GM12874 (cell line): ENCODE measurements at regions not wholly inside any gene's neighbourhood (a gene's known extent, or its start where the extent isn't known, plus 50 kb on each side); places are given as distances from the start of the nearest gene placed in this dataset.

ENCODE experiments used
- TF ChIP-seq, protein P1 (sequence below): IDR thresholded peaks from 2 replicates; pipeline ENCODE4 v1.5.1; 2011; ENCODE audit warnings: low read depth, mild to moderate bottlenecking, control low read depth, low read length, moderate library complexity; ENCODE audit not compliant: insufficient read depth

DNA sequence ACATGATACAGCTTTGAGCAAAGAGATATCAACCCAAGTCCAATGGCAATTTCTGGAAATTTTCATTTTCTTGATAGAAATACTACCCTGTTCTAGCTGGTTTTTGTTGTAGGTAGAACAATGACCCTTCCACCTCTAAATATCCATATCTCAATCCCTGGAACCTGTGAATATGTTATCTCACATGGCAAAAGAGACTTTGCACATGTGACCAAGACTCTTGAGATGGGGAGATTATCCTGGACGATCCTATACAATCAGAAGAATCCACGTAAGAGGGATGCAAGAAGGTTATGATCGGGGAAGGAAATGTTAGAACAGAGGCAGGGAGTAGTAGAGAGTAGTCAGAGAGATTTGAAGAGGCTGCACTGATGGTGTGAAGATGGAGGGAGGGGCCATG lies 124.9 kb downstream of the CCDC71L start:
- TF ChIP-seq, protein P1, sequence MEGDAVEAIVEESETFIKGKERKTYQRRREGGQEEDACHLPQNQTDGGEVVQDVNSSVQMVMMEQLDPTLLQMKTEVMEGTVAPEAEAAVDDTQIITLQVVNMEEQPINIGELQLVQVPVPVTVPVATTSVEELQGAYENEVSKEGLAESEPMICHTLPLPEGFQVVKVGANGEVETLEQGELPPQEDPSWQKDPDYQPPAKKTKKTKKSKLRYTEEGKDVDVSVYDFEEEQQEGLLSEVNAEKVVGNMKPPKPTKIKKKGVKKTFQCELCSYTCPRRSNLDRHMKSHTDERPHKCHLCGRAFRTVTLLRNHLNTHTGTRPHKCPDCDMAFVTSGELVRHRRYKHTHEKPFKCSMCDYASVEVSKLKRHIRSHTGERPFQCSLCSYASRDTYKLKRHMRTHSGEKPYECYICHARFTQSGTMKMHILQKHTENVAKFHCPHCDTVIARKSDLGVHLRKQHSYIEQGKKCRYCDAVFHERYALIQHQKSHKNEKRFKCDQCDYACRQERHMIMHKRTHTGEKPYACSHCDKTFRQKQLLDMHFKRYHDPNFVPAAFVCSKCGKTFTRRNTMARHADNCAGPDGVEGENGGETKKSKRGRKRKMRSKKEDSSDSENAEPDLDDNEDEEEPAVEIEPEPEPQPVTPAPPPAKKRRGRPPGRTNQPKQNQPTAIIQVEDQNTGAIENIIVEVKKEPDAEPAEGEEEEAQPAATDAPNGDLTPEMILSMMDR, result no peak

- TF ChIP-seq, protein P1, result no peak
Observed at GRCh38 chr7:106535234-106535932, 125.6 kb downstream of the CCDC71L start.

DNA sequence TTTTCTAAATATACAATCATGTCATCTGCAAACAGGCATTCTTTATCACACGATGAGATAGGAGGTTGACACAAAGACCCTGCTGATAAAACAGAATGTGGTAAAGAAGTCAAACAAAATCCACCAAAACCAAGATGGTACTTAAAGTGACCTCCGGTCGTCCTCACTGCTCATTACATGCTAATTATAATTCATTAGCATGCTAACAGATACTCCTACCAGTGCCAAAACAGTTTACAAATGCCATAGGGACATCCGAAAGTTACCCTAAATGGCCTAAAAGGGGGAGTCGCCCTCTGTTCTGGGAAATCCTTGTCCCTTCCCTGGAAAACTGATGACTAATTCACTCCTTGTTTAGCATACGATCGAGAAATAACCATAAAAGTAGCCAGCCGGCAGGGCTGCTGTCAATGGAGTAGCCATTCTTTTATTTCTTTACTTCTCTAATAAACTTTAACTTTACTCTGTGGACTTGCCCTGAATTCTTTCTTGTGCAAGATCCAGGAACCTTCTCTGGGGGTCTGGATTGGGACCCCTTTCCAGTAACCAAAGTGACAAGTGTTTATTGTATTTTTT lies 126.6 kb downstream of the CCDC71L start:
- TF ChIP-seq, protein P1, result no peak

- TF ChIP-seq, protein P1, result no peak
Observed at GRCh38 chr7:106524690-106525059, 136.3 kb downstream of the CCDC71L start.

GRCh38 chr7:106523482-106523881 lies 137.5 kb downstream of the CCDC71L start:
- TF ChIP-seq, protein P1, result no peak

DNA sequence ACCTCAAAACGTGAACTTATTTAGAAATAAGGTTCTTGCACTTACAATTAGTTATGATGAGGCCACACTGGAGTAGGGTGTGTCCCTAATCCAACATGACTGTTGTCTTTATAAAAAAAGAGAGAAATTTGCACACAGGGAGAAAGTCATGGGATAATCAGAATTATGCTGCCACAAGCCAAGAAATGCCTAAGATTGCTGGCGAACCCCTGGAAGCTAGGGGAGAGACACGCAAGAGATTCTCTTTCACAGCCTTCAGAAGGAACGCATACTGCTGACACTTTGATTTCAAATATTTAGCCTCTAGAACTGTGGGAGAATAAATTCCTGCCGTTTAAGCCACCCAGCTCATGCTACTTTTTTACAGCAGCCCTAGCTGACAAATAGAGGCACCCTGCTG lies 138.3 kb downstream of the CCDC71L start:
- TF ChIP-seq, protein P1, result no peak

GRCh38 chr7:106521541-106521940 lies 139.4 kb downstream of the CCDC71L start:
- TF ChIP-seq, protein P1, result no peak
